HEK293 (cell line): ENCODE measurements at regions not wholly inside any gene's neighbourhood (a gene's known extent, or its start where the extent isn't known, plus 50 kb on each side); places are given as distances from the start of the nearest gene placed in this dataset.

Source experiments
- CTCF ChIA-PET: fragments of 350-600 bp; formaldehyde crosslinking; extraction: SDS; loops from one replicate; lab custom pipeline; 2021; ENCODE audit warnings: antibody characterized with exemption; lab: Yijun Ruan, JAX
- POLR2A ChIA-PET: fragments of 300-600 bp; formaldehyde crosslinking; extraction: SDS; loops from one replicate; lab custom pipeline; 2020; ENCODE audit warnings: antibody characterized with exemption, inconsistent platforms; lab: Yijun Ruan, JAX
- H3K27ac ChIP-seq: fragments of 200-500 bp; sonication (Bioruptor generic); 2 replicates; pipeline ENCODE4 v1.5.1; 2014; ENCODE audit warnings: low read depth, low read length, control low read depth, inconsistent platforms; ENCODE audit errors: extremely low read depth
- H3K36me3 ChIP-seq, 2 experiments: fragments of 200-500 bp in 1 of 2; sonication (Bioruptor generic) in 1 of 2; 1 replicate in 1 of 2; 2 replicates in 1 of 2; pipeline ENCODE4 v1.5.1; 2014 to 2017; ENCODE audit warnings: inconsistent platforms in 2 of 2, low read length in 2 of 2; ENCODE audit not compliant: control insufficient read depth in 2 of 2, insufficient read depth in 1 of 2
- H3K4me1 ChIP-seq: fragments of 200-500 bp; sonication (Bioruptor generic); 2 replicates; pipeline ENCODE4 v1.5.1; 2014; ENCODE audit warnings: mild to moderate bottlenecking, low read length, inconsistent platforms; ENCODE audit not compliant: control insufficient read depth, insufficient read depth
- H3K4me3 ChIP-seq: 2 replicates; pipeline ENCODE4 v1.5.1; 2011; ENCODE audit warnings: low read depth, mild to moderate bottlenecking, control low read depth, low read length, moderate library complexity
- H3K9me3 ChIP-seq: fragments of 200-500 bp; sonication (Bioruptor generic); 2 replicates; pipeline ENCODE4 v1.5.1; 2014; ENCODE audit warnings: low read depth, low read length, inconsistent platforms; ENCODE audit not compliant: control insufficient read depth, insufficient read depth
- BCL11A ChIP-seq: fragments of 450-650 bp; formaldehyde crosslinking; IDR thresholded peaks from 2 replicates; pipeline ENCODE4 v1.5.1; 2016; ENCODE audit warnings: low read depth, missing biosample characterization, missing genetic modification characterization
- BCL6B ChIP-seq: fragments of 450-650 bp; formaldehyde crosslinking; IDR thresholded peaks from 2 replicates; pipeline ENCODE4 v1.5.1; 2017; ENCODE audit warnings: missing biosample characterization, missing genetic modification characterization
- IKZF3 ChIP-seq: fragments of 450-650 bp; IDR thresholded peaks from 2 replicates; pipeline ENCODE4 v1.5.0; 2018; ENCODE audit warnings: missing biosample characterization, mild to moderate bottlenecking, missing genetic modification characterization, moderate library complexity
- KLF17 ChIP-seq: fragments of 450-650 bp; formaldehyde crosslinking; IDR thresholded peaks from 2 replicates; pipeline ENCODE4 v1.5.1; 2016; ENCODE audit warnings: missing biosample characterization, missing genetic modification characterization
- TSHZ1 ChIP-seq: fragments of 450-650 bp; formaldehyde crosslinking; IDR thresholded peaks from 2 replicates; pipeline ENCODE4 v1.5.1; 2016; ENCODE audit warnings: missing biosample characterization, missing genetic modification characterization, borderline replicate concordance
- WT1 ChIP-seq: fragments of 450-650 bp; formaldehyde crosslinking; IDR thresholded peaks from 2 replicates; pipeline ENCODE4 v1.5.1; 2016; ENCODE audit warnings: missing biosample characterization, missing genetic modification characterization
- ZBTB10 ChIP-seq: fragments of 450-650 bp; formaldehyde crosslinking; IDR thresholded peaks from 2 replicates; pipeline ENCODE4 v1.5.1; 2016; ENCODE audit warnings: missing biosample characterization, missing genetic modification characterization
- ZBTB21 ChIP-seq: fragments of 450-650 bp; formaldehyde crosslinking; IDR thresholded peaks from 2 replicates; pipeline ENCODE4 v1.5.1; 2017; ENCODE audit warnings: missing biosample characterization, missing genetic modification characterization
- ZEB2 ChIP-seq: fragments of 450-650 bp; formaldehyde crosslinking; IDR thresholded peaks from 2 replicates; pipeline ENCODE4 v1.5.1; 2016; ENCODE audit warnings: missing biosample characterization, missing genetic modification characterization
- ZFP3 ChIP-seq: fragments of 450-650 bp; formaldehyde crosslinking; IDR thresholded peaks from 2 replicates; pipeline ENCODE4 v1.5.1; 2016; ENCODE audit warnings: low read depth, missing biosample characterization, missing genetic modification characterization
- ZNF114 ChIP-seq: fragments of 450-650 bp; formaldehyde crosslinking; IDR thresholded peaks from 2 replicates; pipeline ENCODE4 v1.5.0; 2017; ENCODE audit warnings: missing biosample characterization, missing genetic modification characterization
- ZNF121 ChIP-seq: fragments of 450-650 bp; formaldehyde crosslinking; IDR thresholded peaks from 2 replicates; pipeline ENCODE4 v1.5.1; 2016; ENCODE audit warnings: missing biosample characterization, missing genetic modification characterization
- ZNF132 ChIP-seq: fragments of 450-650 bp; formaldehyde crosslinking; IDR thresholded peaks from 2 replicates; pipeline ENCODE4 v1.5.1; 2017; ENCODE audit warnings: missing biosample characterization, missing genetic modification characterization, borderline replicate concordance
- ZNF133 ChIP-seq: fragments of 450-650 bp; formaldehyde crosslinking; IDR thresholded peaks from 2 replicates; pipeline ENCODE4 v1.5.1; 2016; ENCODE audit warnings: missing biosample characterization, missing genetic modification characterization
- ZNF138 ChIP-seq: fragments of 450-650 bp; formaldehyde crosslinking; IDR thresholded peaks from 2 replicates; pipeline ENCODE4 v1.5.1; 2016; ENCODE audit warnings: missing biosample characterization, missing genetic modification characterization, borderline replicate concordance
- ZNF157 ChIP-seq: fragments of 450-650 bp; formaldehyde crosslinking; IDR thresholded peaks from 2 replicates; pipeline ENCODE4 v1.5.1; 2016; ENCODE audit warnings: missing biosample characterization, missing genetic modification characterization
- ZNF16 ChIP-seq: fragments of 450-650 bp; formaldehyde crosslinking; IDR thresholded peaks from 2 replicates; pipeline ENCODE4 v1.5.1; 2016; ENCODE audit warnings: low read depth, missing biosample characterization, missing genetic modification characterization
- ZNF221 ChIP-seq: fragments of 450-650 bp; formaldehyde crosslinking; IDR thresholded peaks from 2 replicates; pipeline ENCODE4 v1.5.1; 2017; ENCODE audit warnings: missing biosample characterization, missing genetic modification characterization, borderline replicate concordance
- ZNF23 ChIP-seq: fragments of 450-650 bp; formaldehyde crosslinking; IDR thresholded peaks from 2 replicates; pipeline ENCODE4 v1.5.1; 2016; ENCODE audit warnings: missing biosample characterization, missing genetic modification characterization, borderline replicate concordance
- ZNF324 ChIP-seq: fragments of 450-650 bp; formaldehyde crosslinking; IDR thresholded peaks from 2 replicates; pipeline ENCODE4 v1.5.1; 2016; ENCODE audit warnings: missing biosample characterization, missing genetic modification characterization
- ZNF335 ChIP-seq: fragments of 450-650 bp; formaldehyde crosslinking; conservative IDR thresholded peaks from 2 replicates; pipeline ENCODE4 v1.5.1; 2016; ENCODE audit warnings: missing biosample characterization, missing genetic modification characterization
- ZNF341 ChIP-seq: fragments of 450-650 bp; formaldehyde crosslinking; IDR thresholded peaks from 2 replicates; pipeline ENCODE4; 2016; ENCODE audit warnings: low read depth, missing biosample characterization, missing genetic modification characterization
- ZNF391 ChIP-seq: fragments of 450-650 bp; formaldehyde crosslinking; IDR thresholded peaks from 2 replicates; pipeline ENCODE4 v1.5.1; 2016; ENCODE audit warnings: low read depth, missing biosample characterization, missing genetic modification characterization, borderline replicate concordance
- ZNF510 ChIP-seq: fragments of 450-650 bp; formaldehyde crosslinking; IDR thresholded peaks from 2 replicates; pipeline ENCODE4 v1.5.1; 2018; ENCODE audit warnings: mild to moderate bottlenecking, missing genetic modification characterization, missing biosample characterization; ENCODE audit not compliant: insufficient replicate concordance
- ZNF521 ChIP-seq: fragments of 450-650 bp; formaldehyde crosslinking; IDR thresholded peaks from 2 replicates; pipeline ENCODE4 v1.5.1; 2017; ENCODE audit warnings: missing biosample characterization, mild to moderate bottlenecking, missing genetic modification characterization
- ZNF747 ChIP-seq: fragments of 450-650 bp; formaldehyde crosslinking; IDR thresholded peaks from 2 replicates; pipeline ENCODE4 v1.5.1; 2016; ENCODE audit warnings: missing biosample characterization, missing genetic modification characterization
- ZNF830 ChIP-seq: fragments of 450-650 bp; IDR thresholded peaks from 2 replicates; pipeline ENCODE4 v1.5.0; 2018; ENCODE audit warnings: missing biosample characterization, missing genetic modification characterization, low read depth, mild to moderate bottlenecking, moderate library complexity

- Histone ChIP-seq H3K4me1 (peaks cover 5% of the 10 kb centered on the region; the same call in 1 of the 2 replicates), H3K36me3 (no peaks in the 10 kb centered on the region), H3K4me3 (no peak overlapping the region), H3K27ac (no peak overlapping the region), H3K9me3 (no peaks in the 10 kb centered on the region)
- ChIA-PET CTCF (no interaction called here), POLR2A (no interaction called here)
- TF ChIP-seq ZNF324 (tag by site-specific recombination) = no peak
- TF ChIP-seq ZNF510 (tag by site-specific recombination) = no peak
- TF ChIP-seq ZNF138 (tag by site-specific recombination) = no peak
- no peak for TF ChIP-seq ZFP3 (tag by site-specific recombination)
- TF ChIP-seq ZNF221 (tag by site-specific recombination) = no peak
- TF ChIP-seq ZNF341 = no peak
- no peak for TF ChIP-seq BCL6B
- TF ChIP-seq ZNF133 (tag by site-specific recombination) = no peak
- TF ChIP-seq ZBTB21 (tag by site-specific recombination) = no peak
- no peak for TF ChIP-seq BCL11A (tag by site-specific recombination)
- TF ChIP-seq ZNF830 (tag by site-specific recombination) = no peak
Observed at GRCh38 chr3:31186041-31186440, 291.6 kb upstream of the GADL1 start.

GRCh38 chr3:31187380-31187779, 292.9 kb upstream of the GADL1 start:
- CTCF ChIA-PET = interaction anchor here (0.6 kb wide), 1 partner anchor 278 kb away, joined by 4 read pairs; no protein-coding TSS in a partner anchor
- POLR2A ChIA-PET = no interaction called here
- TF ChIP-seq ZNF133 (tag by site-specific recombination) (no peak), ZNF335 (tag by site-specific recombination) (no peak), TSHZ1 (tag by site-specific recombination) (no peak), ZNF521 (no peak), ZNF23 (tag by site-specific recombination) (no peak), ZNF747 (tag by site-specific recombination) (no peak), KLF17 (tag by site-specific recombination) (no peak), IKZF3 (tag by site-specific recombination) (no peak), ZBTB10 (tag by site-specific recombination) (no peak), ZNF16 (tag by site-specific recombination) (no peak), ZNF132 (no peak), ZNF391 (tag by site-specific recombination) (no peak), WT1 (no peak), ZEB2 (tag by site-specific recombination) (no peak), ZNF121 (tag by site-specific recombination) (no peak), ZNF114 (tag by site-specific recombination) (no peak), ZNF157 (tag by site-specific recombination) (no peak)
- H3K36me3 ChIP-seq = no peaks in the 10 kb centered on the region
- H3K27ac ChIP-seq = no peak overlapping the region
- H3K4me3 ChIP-seq = no peak overlapping the region
- H3K9me3 ChIP-seq = no peaks in the 10 kb centered on the region
- peaks cover 5% of the 10 kb centered on the region; the same call in 1 of the 2 replicates for H3K4me1 ChIP-seq
